ENCODE measurements at regions not wholly inside any gene's neighbourhood (a gene's known extent, or its start where the extent isn't known, plus 50 kb on each side); places are given as distances from the start of the nearest gene placed in this dataset.

DNA sequence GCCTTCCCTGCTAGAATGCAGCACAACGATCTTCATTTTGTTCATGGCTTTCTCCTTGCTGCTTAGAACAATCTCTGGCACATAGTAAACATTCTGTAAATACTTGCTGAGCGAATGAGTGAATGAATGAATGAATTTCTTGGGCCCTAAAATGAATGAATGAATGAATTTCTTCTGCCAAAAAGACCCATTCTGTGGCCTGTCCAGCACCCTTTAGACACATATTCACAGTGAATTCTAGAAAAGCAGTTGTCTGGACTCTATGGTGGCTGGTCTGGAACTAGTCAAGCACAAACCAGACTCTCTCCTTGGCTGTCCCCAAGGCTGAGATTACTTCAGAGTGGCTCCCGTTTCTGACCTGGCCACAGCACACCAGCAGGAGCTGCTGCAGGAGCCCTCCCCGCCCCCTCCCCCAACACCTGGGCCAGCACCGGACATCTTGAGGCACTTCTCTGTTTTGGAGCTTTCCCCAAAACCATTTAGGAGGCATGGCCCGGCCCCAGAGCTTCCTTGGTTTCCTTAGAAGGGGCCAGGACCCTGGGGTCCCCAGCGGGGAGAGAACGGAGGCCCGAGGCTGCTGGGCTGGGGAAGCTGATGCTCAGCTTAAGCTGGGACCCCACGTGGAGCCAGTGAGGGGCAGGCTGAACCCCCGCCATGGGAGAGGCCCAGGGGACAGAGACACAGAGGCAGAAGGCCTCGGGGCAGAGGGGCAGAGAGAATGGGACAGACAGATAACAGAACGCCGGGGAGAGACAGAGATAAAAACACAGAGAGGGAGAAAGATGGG, 159.0 kb downstream of the ZFP36L2 start:
- TF ChIP-seq, protein P1, sequence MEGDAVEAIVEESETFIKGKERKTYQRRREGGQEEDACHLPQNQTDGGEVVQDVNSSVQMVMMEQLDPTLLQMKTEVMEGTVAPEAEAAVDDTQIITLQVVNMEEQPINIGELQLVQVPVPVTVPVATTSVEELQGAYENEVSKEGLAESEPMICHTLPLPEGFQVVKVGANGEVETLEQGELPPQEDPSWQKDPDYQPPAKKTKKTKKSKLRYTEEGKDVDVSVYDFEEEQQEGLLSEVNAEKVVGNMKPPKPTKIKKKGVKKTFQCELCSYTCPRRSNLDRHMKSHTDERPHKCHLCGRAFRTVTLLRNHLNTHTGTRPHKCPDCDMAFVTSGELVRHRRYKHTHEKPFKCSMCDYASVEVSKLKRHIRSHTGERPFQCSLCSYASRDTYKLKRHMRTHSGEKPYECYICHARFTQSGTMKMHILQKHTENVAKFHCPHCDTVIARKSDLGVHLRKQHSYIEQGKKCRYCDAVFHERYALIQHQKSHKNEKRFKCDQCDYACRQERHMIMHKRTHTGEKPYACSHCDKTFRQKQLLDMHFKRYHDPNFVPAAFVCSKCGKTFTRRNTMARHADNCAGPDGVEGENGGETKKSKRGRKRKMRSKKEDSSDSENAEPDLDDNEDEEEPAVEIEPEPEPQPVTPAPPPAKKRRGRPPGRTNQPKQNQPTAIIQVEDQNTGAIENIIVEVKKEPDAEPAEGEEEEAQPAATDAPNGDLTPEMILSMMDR (IDR thresholded peaks at IDR 0.05) = no peak
- TF ChIP-seq POLR2A (IDR thresholded peaks at IDR 0.05) = no peak

All from body of pancreas (tissue), 4 donors.